Peyer's patch (tissue), 4 donors: ENCODE measurements at regions not wholly inside any gene's neighbourhood (a gene's known extent, or its start where the extent isn't known, plus 50 kb on each side); places are given as distances from the start of the nearest gene placed in this dataset.

ENCODE experiments used
- POLR2A ChIP-seq, 2 donors: fragments of 450-650 bp; IDR thresholded peaks; one replicate each; pipeline ENCODE4 v1.5.1; 2017; ENCODE audit warnings: antibody characterized with exemption in 2 of 2, mild to moderate bottlenecking in 2 of 2, moderate library complexity in 2 of 2
- TF ChIP-seq, protein P1 (sequence below), 6 experiments: fragments of 450-650 bp in 4 of 6; fragments of 200-600 bp in 2 of 6; sonication (generic) in 1 of 6; IDR thresholded peaks; one replicate each; pipeline ENCODE4 v1.5.1; 2017 to 2019; ENCODE audit warnings: antibody characterized with exemption in 6 of 6, mild to moderate bottlenecking in 3 of 6, moderate library complexity in 1 of 6

DNA sequence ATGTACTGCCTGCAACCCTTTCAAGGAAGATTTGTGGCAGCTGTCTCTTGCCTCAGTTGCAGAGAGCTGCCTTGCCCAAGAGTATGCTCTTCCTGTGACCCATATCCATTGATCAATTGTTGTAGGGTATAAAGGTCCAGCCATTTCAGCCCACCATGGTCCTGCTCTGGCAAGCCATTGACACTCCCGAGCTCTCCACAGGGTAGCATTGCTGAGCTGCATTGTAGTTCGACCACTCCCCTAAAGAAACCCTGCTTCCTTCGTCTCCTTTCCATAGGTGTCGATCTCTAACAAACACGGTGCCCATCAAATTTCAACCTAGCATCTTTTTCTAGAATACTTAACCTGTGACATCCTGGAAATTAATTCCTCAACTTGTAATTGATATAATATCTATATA lies 104.9 kb upstream of the NDUFV2 start:
- no peak for TF ChIP-seq POLR2A (IDR thresholded peaks at IDR 0.05)
- TF ChIP-seq, protein P1, sequence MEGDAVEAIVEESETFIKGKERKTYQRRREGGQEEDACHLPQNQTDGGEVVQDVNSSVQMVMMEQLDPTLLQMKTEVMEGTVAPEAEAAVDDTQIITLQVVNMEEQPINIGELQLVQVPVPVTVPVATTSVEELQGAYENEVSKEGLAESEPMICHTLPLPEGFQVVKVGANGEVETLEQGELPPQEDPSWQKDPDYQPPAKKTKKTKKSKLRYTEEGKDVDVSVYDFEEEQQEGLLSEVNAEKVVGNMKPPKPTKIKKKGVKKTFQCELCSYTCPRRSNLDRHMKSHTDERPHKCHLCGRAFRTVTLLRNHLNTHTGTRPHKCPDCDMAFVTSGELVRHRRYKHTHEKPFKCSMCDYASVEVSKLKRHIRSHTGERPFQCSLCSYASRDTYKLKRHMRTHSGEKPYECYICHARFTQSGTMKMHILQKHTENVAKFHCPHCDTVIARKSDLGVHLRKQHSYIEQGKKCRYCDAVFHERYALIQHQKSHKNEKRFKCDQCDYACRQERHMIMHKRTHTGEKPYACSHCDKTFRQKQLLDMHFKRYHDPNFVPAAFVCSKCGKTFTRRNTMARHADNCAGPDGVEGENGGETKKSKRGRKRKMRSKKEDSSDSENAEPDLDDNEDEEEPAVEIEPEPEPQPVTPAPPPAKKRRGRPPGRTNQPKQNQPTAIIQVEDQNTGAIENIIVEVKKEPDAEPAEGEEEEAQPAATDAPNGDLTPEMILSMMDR (IDR thresholded peaks at IDR 0.05), result no peak
